ENCODE measurements at regions not wholly inside any gene's neighbourhood (a gene's known extent, or its start where the extent isn't known, plus 50 kb on each side); places are given as distances from the start of the nearest gene placed in this dataset.

- WGBS, 10 experiments: 0 to 76% (median 59%) methylated on average over 1 to 7 of the region's 7 CpGs
- H3K27ac ChIP-seq: no peak overlapping the region
- H3K4me3 ChIP-seq: no peak overlapping the region
- peak in 3 of 8 experiments; percentile 45 to 60 (median 56) for ATAC-seq (replicated peaks in 6 of 8)
- H3K4me1 ChIP-seq (replicated peaks in 1 of 2): no peaks in the 10 kb centered on the region
- in situ Hi-C loops (cut with MboI; ENCODE audit: low pct_unique_long_range_greater_than_20kb in 2 of 9, low sequenced_read_pairs in 9 of 9, unreplicated experiment in 9 of 9): no loop called here
These were observed 333.6 kb downstream of the DUSP10 start for GRCh38 chr1:221408117-221408803.

GRCh38 chr1:221411283-221411682 lies 330.6 kb downstream of the DUSP10 start:
- in situ Hi-C loops (cut with MboI; ENCODE audit: low pct_unique_long_range_greater_than_20kb in 2 of 9, low sequenced_read_pairs in 9 of 9, unreplicated experiment in 9 of 9): no loop called here
- ATAC-seq (replicated peaks in 6 of 8): no peak
- H3K4me3 ChIP-seq: no peak overlapping the region
- WGBS, 10 experiments: 50 to 96% (median 86%) methylated on average over 2 to 3 of the region's 3 CpGs; no CpG with 5 or more reads in 1 of the 10 experiments
- no peaks in the 10 kb centered on the region for H3K4me1 ChIP-seq (replicated peaks in 1 of 2)
- H3K27ac ChIP-seq: no peak overlapping the region

- ATAC-seq (replicated peaks in 6 of 8): no peak
- Histone ChIP-seq H3K4me3 (no peak overlapping the region), H3K4me1 (replicated peaks in 1 of 2) (no peaks in the 10 kb centered on the region), H3K27ac (no peak overlapping the region)
- in situ Hi-C loops (cut with MboI; ENCODE audit: low pct_unique_long_range_greater_than_20kb in 2 of 9, low sequenced_read_pairs in 9 of 9, unreplicated experiment in 9 of 9): no loop called here
- 57 to 82% (median 77%) methylated on average over 1 to 8 of the region's 8 CpGs; no CpG with 5 or more reads in 1 of the 10 experiments for WGBS, 10 experiments
These were observed 326.9 kb downstream of the DUSP10 start for GRCh38 chr1:221414772-221415539.

- in situ Hi-C loops (cut with MboI; ENCODE audit: low pct_unique_long_range_greater_than_20kb in 2 of 9, low sequenced_read_pairs in 9 of 9, unreplicated experiment in 9 of 9): no loop called here
- ATAC-seq (replicated peaks in 6 of 8): no peak
- Histone ChIP-seq H3K4me1 (replicated peaks in 1 of 2) (no peaks in the 10 kb centered on the region), H3K4me3 (no peak overlapping the region), H3K27ac (no peak overlapping the region)
- WGBS, 10 experiments: 17 to 92% (median 66%) methylated on average over 1 of the region's 1 CpG; no CpG with 5 or more reads in 2 of the 10 experiments
These were observed 326.2 kb downstream of the DUSP10 start for GRCh38 chr1:221415651-221416050.

GRCh38 chr1:221416142-221416541 lies 325.7 kb downstream of the DUSP10 start:
- no peaks in the 10 kb centered on the region for H3K4me1 ChIP-seq (replicated peaks in 1 of 2)
- no peak overlapping the region for H3K27ac ChIP-seq
- 64 to 100% (median 92%) methylated on average over 1 to 4 of the region's 4 CpGs for WGBS, 10 experiments
- no peak overlapping the region for H3K4me3 ChIP-seq
- ATAC-seq (replicated peaks in 6 of 8): no peak
- in situ Hi-C loops (cut with MboI; ENCODE audit: low pct_unique_long_range_greater_than_20kb in 2 of 9, low sequenced_read_pairs in 9 of 9, unreplicated experiment in 9 of 9): no loop called here

- in situ Hi-C loops (cut with MboI; ENCODE audit: low pct_unique_long_range_greater_than_20kb in 2 of 9, low sequenced_read_pairs in 9 of 9, unreplicated experiment in 9 of 9): no loop called here
- no peak overlapping the region for H3K27ac ChIP-seq
- no peaks in the 10 kb centered on the region for H3K4me1 ChIP-seq (replicated peaks in 1 of 2)
- H3K4me3 ChIP-seq: no peak overlapping the region
- no peak for ATAC-seq (replicated peaks in 6 of 8)
These were observed 325.2 kb downstream of the DUSP10 start for GRCh38 chr1:221416723-221417122.

GRCh38 chr1:221418346-221418745 lies 323.5 kb downstream of the DUSP10 start:
- in situ Hi-C loops (cut with MboI; ENCODE audit: low pct_unique_long_range_greater_than_20kb in 2 of 9, low sequenced_read_pairs in 9 of 9, unreplicated experiment in 9 of 9): no loop called here
- Histone ChIP-seq H3K27ac (no peak overlapping the region), H3K4me3 (no peak overlapping the region), H3K4me1 (replicated peaks in 1 of 2) (no peaks in the 10 kb centered on the region)
- WGBS, 10 experiments: 20 to 100% (median 93%) methylated on average over 1 of the region's 1 CpG; no CpG with 5 or more reads in 2 of the 10 experiments
- ATAC-seq (replicated peaks in 6 of 8): no peak

- peak in 3 of 8 experiments; percentile 68 to 97 (median 96) for ATAC-seq (replicated peaks in 6 of 8)
- in situ Hi-C loops (cut with MboI; ENCODE audit: low pct_unique_long_range_greater_than_20kb in 2 of 9, low sequenced_read_pairs in 9 of 9, unreplicated experiment in 9 of 9): no loop called here
- WGBS, 10 experiments: 40 to 86% (median 78%) methylated on average over 1 to 2 of the region's 3 CpGs; no CpG with 5 or more reads in 5 of the 10 experiments
- no peak overlapping the region for H3K27ac ChIP-seq
- H3K4me3 ChIP-seq: no peak overlapping the region
- H3K4me1 ChIP-seq (replicated peaks in 1 of 2): no peaks in the 10 kb centered on the region
These were observed 322.3 kb downstream of the DUSP10 start for GRCh38 chr1:221419513-221420095.

GRCh38 chr1:221429264-221429663 lies 312.6 kb downstream of the DUSP10 start:
- in situ Hi-C loops (cut with MboI; ENCODE audit: low pct_unique_long_range_greater_than_20kb in 2 of 9, low sequenced_read_pairs in 9 of 9, unreplicated experiment in 9 of 9): loop anchor here in 1 of 9 experiments (25.0 kb wide), 1 partner anchor 567 kb away; no protein-coding TSS in a partner anchor
- Histone ChIP-seq H3K4me3 (no peak overlapping the region), H3K27ac (no peak overlapping the region), H3K4me1 (replicated peaks in 1 of 2) (no peaks in the 10 kb centered on the region)
- WGBS, 10 experiments: 0 to 100% (median 86%) methylated on average over 1 of the region's 1 CpG
- no peak for ATAC-seq (replicated peaks in 6 of 8)

GRCh38 chr1:221430152-221430960 lies 311.5 kb downstream of the DUSP10 start:
- no peak overlapping the region for H3K27ac ChIP-seq
- H3K4me3 ChIP-seq: no peak overlapping the region
- in situ Hi-C loops (cut with MboI; ENCODE audit: low pct_unique_long_range_greater_than_20kb in 2 of 9, low sequenced_read_pairs in 9 of 9, unreplicated experiment in 9 of 9): loop anchor here in 2 of 9 experiments (10.0 to 25.0 kb wide), 2 partner anchors 166 to 568 kb away; no protein-coding TSS in a partner anchor
- no peak for ATAC-seq (replicated peaks in 6 of 8)
- 52 to 100% (median 81%) methylated on average over 2 to 4 of the region's 4 CpGs; no CpG with 5 or more reads in 1 of the 10 experiments for WGBS, 10 experiments
- no peaks in the 10 kb centered on the region for H3K4me1 ChIP-seq (replicated peaks in 1 of 2)

- H3K4me1 ChIP-seq (replicated peaks in 1 of 2): no peaks in the 10 kb centered on the region
- H3K4me3 ChIP-seq: no peak overlapping the region
- no peak for ATAC-seq (replicated peaks in 6 of 8)
- in situ Hi-C loops (cut with MboI; ENCODE audit: low pct_unique_long_range_greater_than_20kb in 2 of 9, low sequenced_read_pairs in 9 of 9, unreplicated experiment in 9 of 9): loop anchor here in 2 of 9 experiments (10.0 to 25.0 kb wide), 2 partner anchors 166 to 569 kb away; no protein-coding TSS in a partner anchor
- 48 to 100% (median 69%) methylated on average over 1 to 2 of the region's 2 CpGs for WGBS, 10 experiments
- no peak overlapping the region for H3K27ac ChIP-seq
These were observed 310.7 kb downstream of the DUSP10 start for GRCh38 chr1:221431068-221431651.

- H3K4me3 ChIP-seq: no peak overlapping the region
- H3K4me1 ChIP-seq (replicated peaks in 1 of 2): no peaks in the 10 kb centered on the region
- H3K27ac ChIP-seq: no peak overlapping the region
- in situ Hi-C loops (cut with MboI; ENCODE audit: low pct_unique_long_range_greater_than_20kb in 2 of 9, low sequenced_read_pairs in 9 of 9, unreplicated experiment in 9 of 9): loop anchor here in 2 of 9 experiments (10.0 to 25.0 kb wide), 2 partner anchors 167 to 570 kb away; no protein-coding TSS in a partner anchor
- ATAC-seq (replicated peaks in 6 of 8): no peak
These were observed 309.9 kb downstream of the DUSP10 start for GRCh38 chr1:221431961-221432360.
